SU-DHL-6 (cell line): ENCODE measurements at regions not wholly inside any gene's neighbourhood (a gene's known extent, or its start where the extent isn't known, plus 50 kb on each side); places are given as distances from the start of the nearest gene placed in this dataset.

Experiments
- CTCF ChIP-seq: fragments of 200-600 bp; sonication (generic); IDR thresholded peaks from one replicate; pipeline ENCODE4 v1.5.1; 2017; ENCODE audit warnings: antibody characterized with exemption, mild to moderate bottlenecking, low read length, moderate library complexity; ENCODE audit not compliant: insufficient read depth, poor library complexity, severe bottlenecking
- EZH2phosphoT487 ChIP-seq: fragments of 200-600 bp; sonication (generic), shearing (Covaris generic); conservative IDR thresholded peaks from 2 replicates; pipeline ENCODE4 v1.6.1; 2018; ENCODE audit warnings: mild to moderate bottlenecking, antibody characterized with exemption, low read length, moderate library complexity, mixed read lengths

GRCh38 chr4:188232428-188232827 is 93.2 kb downstream of the TRIML1 start:
- TF ChIP-seq CTCF (no peak), EZH2phosphoT487 (no peak)
